ENCODE measurements at regions not wholly inside any gene's neighbourhood (a gene's known extent, or its start where the extent isn't known, plus 50 kb on each side); places are given as distances from the start of the nearest gene placed in this dataset.

DNA sequence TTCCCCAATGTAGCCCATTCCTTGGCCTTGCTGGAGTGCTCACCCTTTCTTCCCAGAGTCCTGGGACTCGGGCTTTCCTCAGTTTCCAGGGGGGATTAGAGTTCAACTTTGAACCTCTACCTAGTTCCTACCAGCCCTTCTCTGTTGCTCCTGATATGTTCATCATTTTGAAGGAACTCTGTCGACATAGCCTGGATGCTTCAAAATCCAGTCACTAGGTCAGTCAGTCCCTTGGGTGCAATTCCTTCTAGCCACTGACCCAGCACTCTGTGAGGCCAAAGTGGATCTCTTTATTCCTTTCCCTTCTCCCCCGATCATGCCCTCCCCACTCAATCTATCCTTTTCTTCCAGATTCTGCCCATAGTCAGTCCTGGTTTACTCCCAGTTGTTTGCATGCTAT lies 72.3 kb upstream of the TMCC3 start:
- FAIRE-seq = no peak
- DNase-seq (ENCODE audit: insufficient read length, low spot score) = no peak

DNA sequence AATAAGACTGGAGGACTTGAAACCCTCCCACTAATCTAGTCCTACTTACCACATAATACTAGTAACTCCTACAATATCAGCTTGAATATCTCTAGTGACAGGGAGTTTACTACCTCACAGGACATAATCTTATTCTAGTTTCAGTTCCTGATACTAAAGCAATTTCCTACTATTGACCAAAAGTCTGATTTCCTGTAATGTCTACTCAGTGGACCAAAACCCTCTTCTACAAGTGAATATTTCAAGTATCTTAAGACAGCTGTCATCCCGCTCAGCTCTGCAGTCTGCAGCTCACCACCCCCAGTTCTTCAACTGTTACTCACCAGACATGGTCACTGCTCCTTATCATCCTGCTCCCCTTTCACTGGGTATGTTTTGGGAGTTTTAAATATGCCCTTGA lies 70.8 kb upstream of the TMCC3 start:
- FAIRE-seq = no peak
- no peak for DNase-seq (ENCODE audit: insufficient read length, low spot score)

DNA sequence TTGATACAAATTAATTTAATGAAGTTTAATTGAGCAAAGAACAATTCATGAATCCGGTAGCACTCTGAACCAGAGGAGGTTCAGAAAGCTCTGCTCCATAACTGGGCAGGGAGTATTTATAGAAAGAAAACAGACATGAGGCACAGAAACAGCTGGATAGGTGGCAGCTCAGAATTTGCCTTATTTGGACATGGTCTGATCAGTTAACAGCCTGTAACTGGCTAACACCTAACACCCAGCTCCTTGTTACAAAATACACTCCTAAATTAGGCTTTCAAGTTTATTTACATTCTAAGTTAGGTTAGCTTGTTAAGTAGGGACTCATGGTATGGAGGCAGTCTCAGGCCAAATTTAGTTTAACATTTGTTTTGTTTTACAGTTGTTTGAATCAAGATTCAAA lies 67.8 kb upstream of the TMCC3 start:
- DNase-seq (ENCODE audit: insufficient read length, low spot score) (no peak), FAIRE-seq (no peak)

DNA sequence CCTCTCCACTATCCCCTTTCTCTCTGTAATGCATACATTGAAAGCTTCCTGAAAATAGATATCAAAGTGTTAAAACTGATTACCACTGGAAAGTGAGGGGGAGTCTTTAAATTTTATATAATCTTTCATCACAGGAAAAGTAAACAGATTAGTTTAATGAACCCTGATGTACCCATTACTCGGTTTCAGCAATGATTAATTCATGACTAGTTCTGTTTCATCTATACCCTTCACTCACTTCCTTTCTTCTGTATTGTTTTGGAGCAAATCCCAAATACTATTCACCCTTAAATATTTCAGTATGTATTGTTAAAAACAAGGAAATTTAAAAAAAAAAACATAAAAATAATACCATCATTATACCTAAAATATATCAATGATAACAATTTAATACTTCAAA lies 67.3 kb upstream of the TMCC3 start:
- FAIRE-seq (no peak), DNase-seq (ENCODE audit: insufficient read length, low spot score) (no peak)

DNA sequence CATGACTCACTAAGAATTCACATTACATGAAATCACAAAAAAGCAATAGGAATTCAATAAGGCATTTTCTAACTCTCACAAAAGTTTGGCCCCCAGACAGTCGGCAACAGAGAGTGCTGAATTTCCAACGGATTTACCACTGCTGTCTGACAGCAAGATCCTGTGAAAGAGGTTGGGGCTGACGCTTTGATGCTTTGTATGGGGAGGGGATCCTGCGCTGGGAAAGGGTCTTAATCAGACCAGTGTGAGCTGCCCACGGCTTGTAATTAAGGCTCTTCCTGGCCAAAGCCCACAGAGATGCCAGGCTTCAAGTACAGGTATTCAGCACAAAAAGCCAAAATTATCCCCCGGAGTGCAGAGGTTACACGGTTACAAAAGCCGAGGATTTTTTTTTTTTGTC lies 66.8 kb upstream of the TMCC3 start:
- DNase-seq (ENCODE audit: insufficient read length, low spot score) = no peak
- no peak for FAIRE-seq

DNA sequence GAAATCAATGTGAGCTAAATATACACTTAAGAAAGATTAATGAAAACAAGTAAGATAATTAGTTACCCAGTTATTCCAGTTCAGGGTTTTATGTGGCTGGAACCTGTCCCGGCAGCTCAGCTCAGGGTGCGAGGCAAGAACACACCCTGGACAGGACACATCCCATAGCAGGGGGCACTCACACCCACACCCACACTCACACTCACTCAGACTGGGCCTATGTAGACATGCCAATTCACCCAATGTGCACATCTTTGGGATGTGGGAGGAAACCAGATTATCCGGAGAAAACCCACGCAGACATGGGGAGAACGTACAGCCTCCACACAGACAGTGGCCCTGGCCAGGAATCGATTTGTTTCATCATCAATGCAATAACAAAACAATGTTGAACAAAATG lies 66.0 kb upstream of the TMCC3 start:
- DNase-seq (ENCODE audit: insufficient read length, low spot score) = no peak

DNA sequence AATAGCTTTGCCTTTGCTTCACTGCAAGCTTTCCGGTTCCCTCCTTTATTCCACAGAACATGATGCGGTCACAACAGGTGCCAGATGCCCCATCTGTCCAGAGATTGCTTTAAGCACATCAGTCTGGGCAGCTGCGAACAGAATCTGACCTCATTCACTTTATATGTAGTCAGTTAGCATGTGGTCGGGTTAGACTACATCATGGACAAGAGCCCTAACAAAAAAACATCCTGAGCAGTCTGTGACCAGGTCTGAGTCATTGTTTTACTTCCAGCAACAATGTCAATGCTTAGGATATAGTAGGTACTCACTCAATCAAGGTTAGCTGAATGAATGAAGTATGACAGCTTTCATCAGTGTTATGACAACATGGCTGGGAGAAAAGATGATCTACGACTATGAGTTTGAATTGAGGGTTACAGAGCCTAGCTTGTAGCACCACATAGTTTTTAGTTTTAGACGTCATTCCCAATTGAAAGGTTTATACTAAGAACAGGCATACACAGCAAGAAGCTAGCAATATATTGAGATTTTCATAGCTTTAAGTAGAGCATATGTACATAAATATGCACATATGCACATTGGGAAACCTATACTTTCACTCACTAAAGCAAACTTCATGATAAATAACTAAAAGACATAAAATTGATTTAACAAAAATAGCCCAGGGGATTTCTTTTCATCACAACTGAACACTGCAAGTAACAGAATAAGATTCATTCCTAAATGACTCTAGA lies 64.2 kb upstream of the TMCC3 start:
- no peak for DNase-seq (ENCODE audit: insufficient read length, low spot score)
- peak; percentile 20 for FAIRE-seq

More for the DNA sequence above, 66.0 kb upstream of the TMCC3 start:
- no peak for FAIRE-seq

DNA sequence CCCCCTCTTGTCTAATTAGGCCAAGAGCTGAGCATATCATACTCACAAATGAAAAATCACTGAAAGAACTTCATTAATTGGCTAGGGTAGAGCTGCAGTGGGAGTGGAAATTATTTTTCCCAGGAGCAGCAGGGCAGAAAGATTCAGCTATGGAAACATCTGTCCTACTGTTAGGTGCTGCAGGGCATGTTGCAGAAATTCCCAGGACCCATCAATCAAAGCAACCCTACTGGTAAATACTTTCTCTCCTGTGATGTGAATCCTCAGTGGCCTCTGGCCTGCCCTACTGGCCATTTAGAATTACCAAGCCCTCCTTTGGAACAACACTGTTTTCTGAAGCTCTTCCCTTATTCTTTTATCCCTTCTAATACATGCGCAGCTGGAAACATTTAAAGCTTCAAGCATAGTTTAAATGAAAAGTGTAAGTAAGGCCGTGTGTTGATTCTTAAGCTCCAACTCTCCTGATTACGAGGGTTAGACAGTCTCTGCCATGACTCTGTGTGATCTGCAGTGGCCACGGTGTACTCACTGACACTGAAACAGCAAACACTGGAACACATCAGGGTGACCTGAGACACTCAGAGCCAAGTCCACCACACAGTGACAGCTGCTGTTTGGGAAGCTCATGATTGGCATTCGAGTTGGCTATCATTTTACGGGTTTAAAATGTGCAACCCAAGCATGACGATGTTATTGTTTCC lies 62.6 kb upstream of the TMCC3 start:
- FAIRE-seq (no peak), DNase-seq (ENCODE audit: insufficient read length, low spot score) (no peak)

DNA sequence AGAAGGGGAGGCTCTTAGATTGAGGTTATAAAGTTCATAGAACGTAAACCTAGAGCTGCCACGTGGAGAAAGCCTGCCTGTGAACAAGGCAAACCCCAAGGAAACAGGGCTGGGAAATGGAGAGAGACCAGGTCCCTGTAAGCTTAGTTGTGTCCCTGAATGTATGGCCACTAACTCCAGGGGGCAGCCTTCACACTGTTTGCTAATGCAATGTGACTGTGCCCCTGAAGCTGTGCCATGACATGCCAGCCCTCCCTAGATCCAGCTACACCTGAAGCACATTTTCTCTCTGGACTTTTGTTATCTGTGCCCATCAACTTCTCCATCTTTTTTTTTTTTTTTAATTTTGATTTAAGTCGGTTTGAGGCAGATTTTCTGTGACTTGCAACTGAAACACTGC lies 60.6 kb upstream of the TMCC3 start:
- FAIRE-seq (no peak), DNase-seq (ENCODE audit: insufficient read length, low spot score) (peak; percentile 28)

DNA sequence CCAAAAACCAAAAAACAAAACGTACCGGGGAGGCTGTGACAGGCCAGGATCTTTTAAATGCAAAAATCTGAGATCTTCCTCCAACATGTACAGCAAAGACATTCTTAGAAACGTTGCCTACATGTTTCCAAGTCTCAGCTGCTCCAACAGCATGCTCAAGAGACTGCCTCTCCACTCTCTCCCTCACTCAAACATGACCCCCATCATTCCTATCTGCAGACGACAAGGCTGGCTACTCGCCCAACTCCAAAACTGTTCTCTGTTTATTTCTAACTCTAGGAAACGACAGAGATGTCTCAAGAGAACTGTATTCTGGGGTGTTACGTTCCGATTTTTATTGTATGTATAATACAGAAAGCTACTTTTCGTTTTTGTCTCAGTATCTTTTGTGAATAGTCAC lies 57.5 kb upstream of the TMCC3 start:
- no peak for FAIRE-seq
- no peak for DNase-seq (ENCODE audit: insufficient read length, low spot score)

DNA sequence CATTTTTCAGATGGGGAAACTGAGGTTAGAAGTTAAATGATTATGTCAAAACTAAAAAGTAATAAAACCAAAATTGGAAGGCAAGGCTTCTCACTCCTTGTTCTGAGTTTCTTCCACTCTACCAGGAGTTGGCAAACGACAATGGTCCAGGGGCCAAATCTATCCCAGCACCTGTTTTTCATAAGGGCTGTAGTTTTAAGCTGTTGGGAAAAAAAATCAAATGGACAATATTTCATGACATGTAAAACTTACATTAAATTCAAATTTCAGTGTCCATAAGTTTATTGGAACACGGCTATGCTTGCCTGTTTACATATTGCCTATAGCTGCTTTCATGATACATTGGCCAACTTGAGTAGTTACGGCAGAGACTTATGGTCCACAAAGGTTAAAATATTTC lies 56.7 kb upstream of the TMCC3 start:
- FAIRE-seq (no peak), DNase-seq (ENCODE audit: insufficient read length, low spot score) (no peak)

DNA sequence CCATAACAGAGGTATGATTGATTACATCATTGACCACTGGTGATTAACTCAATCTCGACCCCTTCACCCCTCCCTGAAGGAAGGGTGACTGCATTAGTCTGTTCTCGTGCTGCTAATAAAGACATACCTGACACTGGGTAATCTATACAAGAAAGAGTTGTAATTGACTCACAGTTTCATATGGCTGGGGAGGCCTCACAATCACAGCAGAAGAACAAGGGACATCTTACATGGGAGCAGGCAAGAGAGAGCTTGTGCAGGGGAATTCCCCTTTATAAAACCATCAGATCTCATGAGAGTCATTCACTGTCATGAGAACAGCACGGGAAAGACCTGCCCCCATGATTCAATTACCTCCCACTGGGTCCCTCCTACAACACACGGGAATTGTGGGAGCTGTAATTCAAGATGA lies 55.9 kb upstream of the TMCC3 start:
- DNase-seq (ENCODE audit: insufficient read length, low spot score) = no peak
- FAIRE-seq = no peak

DNA sequence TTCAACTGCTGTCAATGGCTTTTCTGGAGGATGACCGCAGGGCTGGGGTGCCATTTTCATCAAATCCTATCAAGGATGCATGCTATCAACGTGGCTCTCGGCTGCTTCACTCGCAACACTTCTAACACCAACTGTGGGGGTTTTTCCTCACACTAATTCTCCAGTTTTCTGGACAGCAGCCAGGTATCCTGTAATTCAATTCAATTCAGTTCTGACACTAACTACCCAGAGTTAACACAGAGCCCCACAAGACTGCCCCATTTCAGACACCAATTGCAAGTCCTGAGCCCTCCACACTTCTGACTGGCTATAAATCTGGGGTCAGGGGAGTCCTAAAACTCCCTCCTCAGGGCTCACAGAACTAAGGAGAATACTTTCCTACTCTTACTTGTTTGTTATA lies 55.3 kb upstream of the TMCC3 start:
- DNase-seq (ENCODE audit: insufficient read length, low spot score) (no peak), FAIRE-seq (no peak)

DNA sequence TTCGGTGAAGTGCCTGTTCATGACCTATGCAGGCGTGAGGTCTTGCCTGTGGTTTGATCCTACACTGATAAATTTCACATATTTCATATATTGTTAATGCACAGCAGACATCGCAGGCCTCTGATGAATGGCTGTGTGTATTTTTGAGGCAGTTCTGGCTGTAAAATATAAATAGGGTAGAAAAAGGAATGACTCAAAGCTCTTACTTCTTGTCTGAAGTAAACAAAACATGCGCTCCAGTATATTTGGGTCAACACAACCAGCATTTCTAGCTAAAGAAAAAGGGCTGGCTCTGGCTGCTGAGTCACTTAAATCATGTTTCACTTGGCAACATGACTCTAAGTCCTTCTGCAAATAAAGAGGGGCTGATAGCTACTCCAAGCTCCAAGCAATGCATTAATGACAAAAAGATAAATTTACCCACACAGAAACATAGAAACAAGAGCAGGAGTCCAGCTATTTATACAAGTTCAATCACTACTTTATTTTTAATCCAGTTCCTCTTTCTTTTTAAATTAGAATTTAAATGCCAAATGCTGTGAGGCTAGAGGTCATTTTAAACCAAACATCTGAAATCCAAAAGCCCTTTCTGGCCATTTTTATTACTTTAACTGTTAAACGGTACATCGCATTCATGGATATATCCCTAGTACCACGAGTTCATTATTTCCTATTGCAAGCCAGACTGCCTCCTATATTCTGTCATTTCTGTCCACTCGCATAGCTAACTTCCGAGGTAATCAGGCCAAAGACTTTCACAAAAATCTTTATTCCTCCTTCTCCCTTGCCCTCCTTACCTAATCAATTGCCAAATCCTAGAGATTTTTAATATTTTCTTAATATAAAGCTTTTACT lies 54.3 kb upstream of the TMCC3 start:
- FAIRE-seq = no peak

DNA sequence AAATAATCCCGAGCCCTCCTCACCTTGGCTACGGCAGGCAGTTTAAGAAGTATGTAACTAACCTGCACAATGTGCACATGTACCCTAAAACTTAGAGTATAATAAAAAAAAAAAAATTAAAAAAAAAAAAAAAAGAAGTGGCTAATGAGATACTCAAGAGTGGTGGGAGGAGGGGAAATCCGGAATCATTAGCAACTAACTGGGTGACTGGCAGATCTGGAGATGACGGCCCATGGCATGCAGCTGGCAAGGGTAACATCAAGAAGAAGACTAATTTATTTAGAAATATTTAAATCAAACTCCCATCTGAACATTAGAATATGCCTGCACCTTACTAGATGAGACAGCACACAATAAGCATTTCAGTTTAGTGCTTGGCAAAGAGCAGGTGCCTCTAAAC lies 52.3 kb upstream of the TMCC3 start:
- DNase-seq (ENCODE audit: insufficient read length, low spot score) (no peak), FAIRE-seq (no peak)

More for the DNA sequence above, 54.3 kb upstream of the TMCC3 start:
- no peak for DNase-seq (ENCODE audit: insufficient read length, low spot score)

DNA sequence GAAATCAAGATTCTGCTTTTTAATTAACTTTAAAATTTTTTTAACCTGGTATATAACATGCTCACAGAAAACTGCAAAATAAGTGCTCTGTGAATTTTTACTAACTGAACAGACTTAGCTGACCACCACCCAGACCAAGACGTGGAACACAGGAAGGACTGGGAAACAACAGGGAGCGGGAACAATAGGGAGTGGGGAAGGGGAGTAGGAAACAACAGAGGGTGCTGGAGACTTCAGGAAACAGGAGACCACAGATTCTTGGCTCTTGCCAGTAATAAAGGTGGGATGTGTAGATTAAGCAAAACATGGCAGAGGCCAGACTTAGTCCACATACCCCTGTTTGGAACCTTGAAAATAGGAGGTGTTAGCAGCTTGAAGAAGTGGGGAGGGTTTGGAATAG lies 51.4 kb upstream of the TMCC3 start:
- FAIRE-seq (no peak), DNase-seq (ENCODE audit: insufficient read length, low spot score) (no peak)

DNA sequence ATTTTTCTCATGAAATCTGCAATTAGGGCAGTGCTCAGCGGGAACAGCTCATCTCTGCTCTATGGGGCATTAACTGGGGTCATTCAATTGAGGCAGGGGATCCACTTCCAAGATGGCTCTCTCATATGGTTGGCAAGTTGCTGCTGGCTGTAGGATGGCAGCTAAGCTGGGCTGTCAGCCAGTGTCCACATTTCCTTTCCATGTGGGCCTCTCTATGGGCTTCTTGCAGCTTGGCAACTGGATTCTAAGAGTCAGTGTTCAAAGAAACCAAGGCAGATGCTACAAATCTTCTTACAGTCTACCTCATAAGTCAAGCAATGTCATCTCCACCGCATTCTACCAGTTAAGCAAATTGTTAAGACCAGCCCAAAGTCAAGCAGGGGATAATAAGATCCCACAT lies 50.3 kb upstream of the TMCC3 start:
- DNase-seq (ENCODE audit: insufficient read length, low spot score) (no peak), FAIRE-seq (no peak)
